CD14-positive monocyte (primary cell): ENCODE measurements at regions not wholly inside any gene's neighbourhood (a gene's known extent, or its start where the extent isn't known, plus 50 kb on each side); places are given as distances from the start of the nearest gene placed in this dataset.

Experiments used
- DNase-seq, 3 donors: peaks; one replicate each; pipeline ENCODE4 v3.0.0-alpha.2; 2011 to 2022
- H2AFZ ChIP-seq: 2 replicates; pipeline ENCODE4 v1.6.0; 2012; ENCODE audit warnings: mild to moderate bottlenecking, low read depth, low read length, inconsistent platforms; ENCODE audit not compliant: insufficient read depth, poor library complexity, severe bottlenecking
- H3K27ac ChIP-seq, 2 donors: 1 replicate in 1 of 2; 2 replicates in 1 of 2; pipeline ENCODE4 v1.5.1; 2012 to 2013; ENCODE audit warnings: low read length in 2 of 2, control low read depth in 1 of 2, inconsistent platforms in 1 of 2, low read depth in 1 of 2, mild to moderate bottlenecking in 1 of 2
- H3K27me3 ChIP-seq, 2 donors: one replicate each; pipeline versions ENCODE4 v1.6.0 to v1.6.1; 2011 to 2013; ENCODE audit warnings: low read length in 2 of 2; ENCODE audit not compliant: control insufficient read depth in 2 of 2, insufficient read depth in 2 of 2
- H3K36me3 ChIP-seq, 2 donors: replicated peaks in 1 of 2; 1 replicate in 1 of 2; 2 replicates in 1 of 2; pipeline versions ENCODE4 v1.5.1 to v1.6.1; 2012 to 2013; ENCODE audit warnings: low read length in 2 of 2, control low read depth in 1 of 2, inconsistent platforms in 1 of 2, mild to moderate bottlenecking in 1 of 2; ENCODE audit not compliant: insufficient read depth in 2 of 2, control insufficient read depth in 1 of 2
- H3K4me1 ChIP-seq, 2 donors: 1 replicate in 1 of 2; 2 replicates in 1 of 2; pipeline versions ENCODE4 v1.5.1 to v1.6.1; 2012 to 2013; ENCODE audit warnings: low read length in 2 of 2, control low read depth in 1 of 2, inconsistent platforms in 1 of 2, mild to moderate bottlenecking in 1 of 2, moderate library complexity in 1 of 2; ENCODE audit not compliant: insufficient read depth in 2 of 2, control insufficient read depth in 1 of 2
- H3K4me2 ChIP-seq: replicated peaks from 2 replicates; pipeline ENCODE3; 2012; ENCODE audit warnings: low read length, moderate library complexity, mild to moderate bottlenecking; ENCODE audit not compliant: poor library complexity, severe bottlenecking; ENCODE audit errors: extremely low read depth
- H3K4me3 ChIP-seq, 3 experiments: fragments of 200-600 bp in 1 of 3; sonication (generic) in 1 of 3; replicated peaks in 1 of 3; 1 replicate in 2 of 3; 2 replicates in 1 of 3; pipeline ENCODE4 v1.5.1; 2011 to 2013; ENCODE audit warnings: low read length in 3 of 3, mild to moderate bottlenecking in 3 of 3, control low read depth in 2 of 3, low read depth in 2 of 3, inconsistent platforms in 1 of 3, moderate library complexity in 1 of 3
- H3K79me2 ChIP-seq: 2 replicates; pipeline ENCODE4 v1.6.0; 2012; ENCODE audit warnings: mild to moderate bottlenecking, control low read depth, inconsistent platforms, low read length, moderate library complexity; ENCODE audit not compliant: insufficient read depth
- H3K9ac ChIP-seq: 2 replicates; pipeline ENCODE4 v1.6.0; 2017; ENCODE audit warnings: low read length, mild to moderate bottlenecking; ENCODE audit not compliant: insufficient read depth, poor library complexity, severe bottlenecking
- H3K9me3 ChIP-seq, 2 donors: replicated peaks in 1 of 2; 1 replicate in 1 of 2; 2 replicates in 1 of 2; pipeline versions ENCODE4 v1.5.1 to v1.6.1; 2012 to 2013; ENCODE audit warnings: low read length in 2 of 2, control low read depth in 1 of 2; ENCODE audit not compliant: control insufficient read depth in 1 of 2, insufficient read depth in 1 of 2
- H4K20me1 ChIP-seq: 2 replicates; pipeline ENCODE4 v1.6.0; 2012; ENCODE audit warnings: mild to moderate bottlenecking, low read length, control low read depth, moderate library complexity; ENCODE audit not compliant: insufficient read depth
- H3K27ac Mint-ChIP-seq, 7 donors: one replicate each; pipeline ENCODE4 v1.8.0; 2020; ENCODE audit warnings: mild to moderate bottlenecking in 7 of 7, mixed read lengths in 7 of 7, moderate library complexity in 6 of 7, inconsistent platforms in 2 of 7
- H3K27me3 Mint-ChIP-seq, 3 donors: one replicate each; pipeline ENCODE4 v1.8.0; 2021 to 2022; ENCODE audit warnings: low read depth in 3 of 3, mild to moderate bottlenecking in 3 of 3, mixed read lengths in 3 of 3, moderate library complexity in 3 of 3, inconsistent platforms in 1 of 3
- H3K36me3 Mint-ChIP-seq, 2 donors: one replicate each; pipeline ENCODE4 v1.8.0; 2020; ENCODE audit warnings: mixed read lengths in 2 of 2, inconsistent platforms in 1 of 2, mild to moderate bottlenecking in 1 of 2
- H3K4me1 Mint-ChIP-seq: one replicate; pipeline ENCODE4 v1.8.0; 2020; ENCODE audit warnings: mild to moderate bottlenecking, mixed read lengths
- H3K4me3 Mint-ChIP-seq, 2 donors: one replicate each; pipeline ENCODE4 v1.8.0; 2020; ENCODE audit warnings: mild to moderate bottlenecking in 2 of 2, mixed read lengths in 2 of 2, moderate library complexity in 1 of 2
- H3K9me3 Mint-ChIP-seq, 7 donors: one replicate each; pipeline ENCODE4 v1.8.0; 2020 to 2022; ENCODE audit warnings: mixed read lengths in 7 of 7, mild to moderate bottlenecking in 6 of 7, moderate library complexity in 6 of 7, inconsistent platforms in 2 of 7
- WGBS: methylation state at CpG from one replicate; pipeline ENCODE4 v1.1.5; 2013; ENCODE audit warnings: missing lambda C conversion rate; ENCODE audit not compliant: insufficient coverage; 5-methylcytosine and 5-hydroxymethylcytosine counted together
- intact Hi-C, 2 donors: fragments of 100-400 bp; cut with micrococcal nuclease; formaldehyde crosslinking; loops; one replicate each; pipeline versions ENCODE4 v1.15.0 to v1.15.1; 2023
- TF ChIP-seq, protein P1 (sequence below): fragments of 200-600 bp; IDR thresholded peaks from one replicate; pipeline ENCODE4 v1.8.0; 2022; ENCODE audit warnings: antibody characterized with exemption, mild to moderate bottlenecking

DNA sequence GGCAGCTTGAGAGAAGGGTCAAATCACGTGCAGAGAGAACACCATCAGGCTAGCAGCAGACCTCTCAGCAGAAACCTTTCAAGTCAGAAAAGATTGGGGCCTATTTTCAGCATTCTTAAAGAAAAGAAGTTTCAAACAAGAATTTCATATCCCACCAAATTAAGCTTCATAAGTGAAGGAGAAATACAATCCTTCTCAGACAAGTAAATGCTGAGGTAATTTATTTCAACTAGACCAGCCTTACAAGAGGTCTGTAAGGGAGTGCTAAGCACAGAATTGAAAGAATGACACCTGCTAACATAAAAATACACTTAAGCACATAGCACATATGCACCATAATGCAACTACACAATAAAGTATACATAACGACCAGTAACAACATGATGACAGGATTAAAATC lies 693.9 kb downstream of the NYAP2 start:
- no peaks in the 10 kb centered on the region for H3K36me3 ChIP-seq
- TF ChIP-seq, protein P1, sequence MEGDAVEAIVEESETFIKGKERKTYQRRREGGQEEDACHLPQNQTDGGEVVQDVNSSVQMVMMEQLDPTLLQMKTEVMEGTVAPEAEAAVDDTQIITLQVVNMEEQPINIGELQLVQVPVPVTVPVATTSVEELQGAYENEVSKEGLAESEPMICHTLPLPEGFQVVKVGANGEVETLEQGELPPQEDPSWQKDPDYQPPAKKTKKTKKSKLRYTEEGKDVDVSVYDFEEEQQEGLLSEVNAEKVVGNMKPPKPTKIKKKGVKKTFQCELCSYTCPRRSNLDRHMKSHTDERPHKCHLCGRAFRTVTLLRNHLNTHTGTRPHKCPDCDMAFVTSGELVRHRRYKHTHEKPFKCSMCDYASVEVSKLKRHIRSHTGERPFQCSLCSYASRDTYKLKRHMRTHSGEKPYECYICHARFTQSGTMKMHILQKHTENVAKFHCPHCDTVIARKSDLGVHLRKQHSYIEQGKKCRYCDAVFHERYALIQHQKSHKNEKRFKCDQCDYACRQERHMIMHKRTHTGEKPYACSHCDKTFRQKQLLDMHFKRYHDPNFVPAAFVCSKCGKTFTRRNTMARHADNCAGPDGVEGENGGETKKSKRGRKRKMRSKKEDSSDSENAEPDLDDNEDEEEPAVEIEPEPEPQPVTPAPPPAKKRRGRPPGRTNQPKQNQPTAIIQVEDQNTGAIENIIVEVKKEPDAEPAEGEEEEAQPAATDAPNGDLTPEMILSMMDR: no peak
- H3K27ac ChIP-seq: no peak overlapping the region
- Mint-ChIP-seq H3K36me3 (peaks cover 0 to 1% of the 10 kb centered on the region in 2 donors), H3K4me3 (no peak overlapping the region), H3K4me1 (no peaks in the 10 kb centered on the region), H3K27me3 (no peaks in the 10 kb centered on the region), H3K27ac (no peak overlapping the region), H3K9me3 (peaks cover 10 to 25% (median 13%) of the 10 kb centered on the region in 7 donors)
- H3K4me2 ChIP-seq: no peak overlapping the region
- no peaks in the 10 kb centered on the region for H3K27me3 ChIP-seq
- H2AFZ ChIP-seq: no peak overlapping the region
- no peak overlapping the region for H3K4me3 ChIP-seq
- DNase-seq: no peak
- WGBS: 100% methylated on average over 1 of the region's 2 CpGs
- no peak overlapping the region for H3K9ac ChIP-seq
- intact Hi-C loops: no loop called here
- H3K79me2 ChIP-seq: no peaks in the 10 kb centered on the region
- H3K9me3 ChIP-seq: peaks cover 3 to 13% of the 10 kb centered on the region in 2 donors
- no peaks in the 10 kb centered on the region for H3K4me1 ChIP-seq
- H4K20me1 ChIP-seq: no peaks in the 10 kb centered on the region

DNA sequence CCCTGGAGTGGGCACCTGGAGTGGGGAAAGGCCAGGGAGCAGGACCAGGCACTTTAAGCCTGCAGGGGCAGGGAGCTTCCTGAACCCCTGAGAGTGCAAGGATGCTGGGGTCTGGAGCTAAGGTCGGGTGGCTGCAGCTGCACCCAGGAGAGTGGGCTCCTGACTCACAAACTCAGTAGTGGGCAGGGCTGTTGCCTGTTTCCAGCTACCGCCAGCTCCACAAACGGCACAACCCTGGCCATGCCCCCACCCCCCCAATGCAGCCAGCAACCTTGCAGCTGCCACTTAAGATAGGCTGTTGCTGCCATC lies 688.8 kb downstream of the NYAP2 start:
- intact Hi-C loops: no loop called here
- peaks cover 5% of the 10 kb centered on the region for H3K4me1 Mint-ChIP-seq
- Histone ChIP-seq H3K4me1 (no peaks in the 10 kb centered on the region), H3K9ac (no peak overlapping the region), H3K36me3 (no peaks in the 10 kb centered on the region), H3K4me3 (no peak overlapping the region), H3K9me3 (peaks cover 14 to 40% of the 10 kb centered on the region in 2 donors), H3K4me2 (no peak overlapping the region), H3K27me3 (no peaks in the 10 kb centered on the region), H2AFZ (no peak overlapping the region), H4K20me1 (no peaks in the 10 kb centered on the region), H3K27ac (no peak overlapping the region), H3K79me2 (no peaks in the 10 kb centered on the region)
- H3K36me3 Mint-ChIP-seq: no peaks in the 10 kb centered on the region
- 90% methylated on average over 3 of the region's 3 CpGs for whole genome bisulfite sequencing
- H3K27ac Mint-ChIP-seq: no peak overlapping the region
- H3K4me3 Mint-ChIP-seq: no peak overlapping the region
- H3K27me3 Mint-ChIP-seq: no peaks in the 10 kb centered on the region
- no peak for DNase-seq
- H3K9me3 Mint-ChIP-seq: peaks cover 15 to 31% (median 23%) of the 10 kb centered on the region in 7 donors
- TF ChIP-seq, protein P1: no peak
